K562 (cell line): ENCODE measurements at regions not wholly inside any gene's neighbourhood (a gene's known extent, or its start where the extent isn't known, plus 50 kb on each side); places are given as distances from the start of the nearest gene placed in this dataset.

Source experiments
- JUND ChIP-seq, 2 experiments: IDR thresholded peaks; 2 replicates in 1 of 2; 3 replicates in 1 of 2; pipeline ENCODE4 v1.6.1; 2011; ENCODE audit warnings: borderline replicate concordance in 2 of 2, low read depth in 2 of 2, low read length in 2 of 2, improper control_type of control experiment in 1 of 2, missing biosample characterization in 1 of 2, missing genetic modification characterization in 1 of 2, missing genetic modification reagents in 1 of 2
- MEF2D ChIP-seq: conservative IDR thresholded peaks from 2 replicates; pipeline ENCODE4 v1.6.1; 2016; ENCODE audit warnings: low read depth, missing genetic modification characterization, missing compliant biosample characterization
- NFYB ChIP-seq: IDR thresholded peaks from 2 replicates; pipeline ENCODE4 v1.6.1; 2011; ENCODE audit warnings: mild to moderate bottlenecking, moderate library complexity; ENCODE audit not compliant: insufficient read length; ENCODE audit errors: extremely low read depth
- PKNOX1 ChIP-seq: fragments of 450-650 bp; IDR thresholded peaks from 2 replicates; pipeline ENCODE4 v1.6.1; 2016
- POLR3A ChIP-seq: IDR thresholded peaks from 2 replicates; pipeline ENCODE4 v1.6.1; 2011; ENCODE audit warnings: borderline replicate concordance, mild to moderate bottlenecking, moderate library complexity; ENCODE audit not compliant: insufficient read length, insufficient read depth; ENCODE audit errors: extremely low read depth
- USF2 ChIP-seq: sonication (generic); formaldehyde crosslinking; IDR thresholded peaks from 2 replicates; pipeline ENCODE4 v1.5.0; 2020; ENCODE audit warnings: missing genetic modification reagents

GRCh38 chr17:71200597-71200996 is 920.2 kb upstream of the SOX9 start:
- TF ChIP-seq USF2 (CRISPR knock-in tag) (no peak), JUND (IDR thresholded peaks at IDR 0.05; ENCODE audit: borderline replicate concordance, low read depth, low read length) (no peak), JUND (tag; IDR thresholded peaks at IDR 0.05; ENCODE audit: borderline replicate concordance, low read depth, low read length) (no peak), POLR3A (no peak), MEF2D (tag) (no peak), NFYB (no peak), PKNOX1 (no peak)
